MCF 10A (cell line): ENCODE measurements at regions not wholly inside any gene's neighbourhood (a gene's known extent, or its start where the extent isn't known, plus 50 kb on each side); places are given as distances from the start of the nearest gene placed in this dataset.

Experiments
- BruUV-seq: library from RNA; stranded (reverse); fragments of 400-500 nt; replicated peaks from 2 replicates; lab custom pipeline; 2021; lab: Mats Ljungman, UMichigan
- CTCF ChIA-PET: fragments of 300-600 bp; sonication (Branson Sonifier 250); formaldehyde crosslinking; extraction: SDS; loops from one replicate; lab custom pipeline; 2021; ENCODE audit warnings: antibody characterized with exemption, inconsistent platforms; lab: Yijun Ruan, JAX
- POLR2A ChIA-PET: fragments of 300-600, 350-650 bp; sonication (Branson Sonifier 250); formaldehyde crosslinking; extraction: SDS; loops from one replicate; lab custom pipeline; 2020; ENCODE audit warnings: antibody characterized with exemption, inconsistent platforms; lab: Yijun Ruan, JAX
- DNase-seq: peaks from one replicate; pipeline ENCODE4 v3.0.0-alpha.2; 2018; ENCODE audit not compliant: unreplicated experiment
- H3K27ac Mint-ChIP-seq: one replicate; pipeline ENCODE4 v1.8.0; 2022; ENCODE audit warnings: mild to moderate bottlenecking, low read depth, mixed read lengths; ENCODE audit not compliant: unreplicated experiment
- H3K27me3 Mint-ChIP-seq: one replicate; pipeline ENCODE4 v1.8.0; 2022; ENCODE audit warnings: mixed read lengths; ENCODE audit not compliant: insufficient read depth, unreplicated experiment
- H3K36me3 Mint-ChIP-seq: one replicate; pipeline ENCODE4 v1.8.0; 2022; ENCODE audit warnings: mild to moderate bottlenecking, moderate library complexity, mixed read lengths; ENCODE audit not compliant: insufficient read depth, unreplicated experiment
- H3K4me1 Mint-ChIP-seq: one replicate; pipeline ENCODE4 v1.8.0; 2022; ENCODE audit warnings: mixed read lengths; ENCODE audit not compliant: insufficient read depth, unreplicated experiment
- H3K4me3 Mint-ChIP-seq: one replicate; pipeline ENCODE4 v1.8.0; 2022; ENCODE audit warnings: mild to moderate bottlenecking, moderate library complexity, mixed read lengths; ENCODE audit not compliant: unreplicated experiment
- H3K9me3 Mint-ChIP-seq: one replicate; pipeline ENCODE4 v1.8.0; 2022; ENCODE audit warnings: mixed read lengths; ENCODE audit not compliant: unreplicated experiment
- CTCF ChIP-seq: fragments of 200-600 bp; IDR thresholded peaks from one replicate; pipeline ENCODE4 v1.8.0; 2022; ENCODE audit warnings: antibody characterized with exemption, mild to moderate bottlenecking; ENCODE audit not compliant: unreplicated experiment
- intact Hi-C: fragments of 100-400 bp; cut with micrococcal nuclease; formaldehyde crosslinking; loops from 2 replicates; pipeline ENCODE4 v1.14.1; 2022

GRCh38 chr4:107520368-107520767 lies 199.7 kb downstream of the PAPSS1 start:
- Mint-ChIP-seq H3K36me3 (no peaks in the 10 kb centered on the region), H3K4me1 (no peaks in the 10 kb centered on the region), H3K27me3 (no peaks in the 10 kb centered on the region), H3K9me3 (no peaks in the 10 kb centered on the region), H3K27ac (no peak overlapping the region), H3K4me3 (no peak overlapping the region)
- ChIA-PET POLR2A (interaction anchor here (0.7 kb wide), 1 partner anchor 9 kb away, joined by 3 read pairs; no protein-coding TSS in a partner anchor), CTCF (interaction anchor here (1.3 kb wide), 1 partner anchor 339 kb away, joined by 4 read pairs; no protein-coding TSS in a partner anchor)
- intact Hi-C loops: no loop called here
- DNase-seq: no peak
- TF ChIP-seq CTCF: no peak
- no TSS peak for BruUV-seq

- no peaks in the 10 kb centered on the region for H3K27me3 Mint-ChIP-seq
- no peak overlapping the region for H3K4me3 Mint-ChIP-seq
- intact Hi-C loops: loop anchor here (1.0 to 10.0 kb wide), 6 partner anchors 334 to 1152 kb away; partner anchors contain the start of genes DKK2 and GIMD1
- H3K4me1 Mint-ChIP-seq: no peaks in the 10 kb centered on the region
- peak; percentile 50 for TF ChIP-seq CTCF
- CTCF ChIA-PET: interaction anchor here (0.7 to 2.2 kb wide), 9 partner anchors 16 to 1186 kb away, joined by 3 to 10 read pairs (median 4); no protein-coding TSS in a partner anchor
- peak; percentile 56 for DNase-seq
- H3K27ac Mint-ChIP-seq: no peak overlapping the region
- no TSS peak for BruUV-seq
- H3K36me3 Mint-ChIP-seq: no peaks in the 10 kb centered on the region
- POLR2A ChIA-PET: no interaction called here
- H3K9me3 Mint-ChIP-seq: no peaks in the 10 kb centered on the region
Observed at GRCh38 chr4:107519053-107519452, 201.0 kb downstream of the PAPSS1 start.

- Mint-ChIP-seq H3K36me3 (no peaks in the 10 kb centered on the region), H3K9me3 (no peaks in the 10 kb centered on the region), H3K27me3 (no peaks in the 10 kb centered on the region), H3K4me3 (no peak overlapping the region), H3K4me1 (no peaks in the 10 kb centered on the region), H3K27ac (no peak overlapping the region)
- ChIA-PET CTCF (interaction anchor here (0.6 to 2.2 kb wide), 10 partner anchors 11 to 1188 kb away, joined by 3 to 10 read pairs (median 5); no protein-coding TSS in a partner anchor), POLR2A (no interaction called here)
- no TSS peak for BruUV-seq
- no peak for DNase-seq
- no peak for TF ChIP-seq CTCF
- intact Hi-C loops: loop anchor here (2.0 to 10.0 kb wide), 5 partner anchors 333 to 1151 kb away; partner anchors contain the start of genes DKK2 and GIMD1
Observed at GRCh38 chr4:107518076-107518475, 202.0 kb downstream of the PAPSS1 start.

GRCh38 chr4:107512549-107512948 lies 207.5 kb downstream of the PAPSS1 start:
- Mint-ChIP-seq H3K27ac (no peak overlapping the region), H3K9me3 (no peaks in the 10 kb centered on the region), H3K27me3 (no peaks in the 10 kb centered on the region), H3K36me3 (no peaks in the 10 kb centered on the region), H3K4me1 (peaks cover 5% of the 10 kb centered on the region), H3K4me3 (no peak overlapping the region)
- intact Hi-C loops: loop anchor here (10.0 kb wide), 1 partner anchor 328 kb away; no protein-coding TSS in a partner anchor
- DNase-seq: no peak
- no peak for TF ChIP-seq CTCF
- ChIA-PET POLR2A (no interaction called here), CTCF (interaction anchor here (0.7 to 1.0 kb wide), 3 partner anchors 36 to 677 kb away, joined by 3 read pairs; no protein-coding TSS in a partner anchor)
- no TSS peak for BruUV-seq
